ENCODE measurements at regions not wholly inside any gene's neighbourhood (a gene's known extent, or its start where the extent isn't known, plus 50 kb on each side); places are given as distances from the start of the nearest gene placed in this dataset.

- no peaks in the 10 kb centered on the region for H3K9me3 ChIP-seq (ENCODE audit: control insufficient read depth, insufficient read depth, low read length)
- H3K27ac ChIP-seq (ENCODE audit: low read depth, low read length), result no peak overlapping the region
- H3K4me1 ChIP-seq (ENCODE audit: control insufficient read depth, insufficient read depth, low read length), result peaks cover 10% of the 10 kb centered on the region
- H3K27me3 ChIP-seq (ENCODE audit: control insufficient read depth, insufficient read depth, low read length), result no peaks in the 10 kb centered on the region
- no peak overlapping the region for H3K4me3 ChIP-seq (ENCODE audit: low read depth, low read length)
- no peak overlapping the region for H3K9ac ChIP-seq (ENCODE audit: low read depth, low read length)
- H3K36me3 ChIP-seq (ENCODE audit: control insufficient read depth, insufficient read depth, low read length), result no peaks in the 10 kb centered on the region
Observed at GRCh38 chrX:16440446-16440845, 209.5 kb upstream of the S100G start.

DNA sequence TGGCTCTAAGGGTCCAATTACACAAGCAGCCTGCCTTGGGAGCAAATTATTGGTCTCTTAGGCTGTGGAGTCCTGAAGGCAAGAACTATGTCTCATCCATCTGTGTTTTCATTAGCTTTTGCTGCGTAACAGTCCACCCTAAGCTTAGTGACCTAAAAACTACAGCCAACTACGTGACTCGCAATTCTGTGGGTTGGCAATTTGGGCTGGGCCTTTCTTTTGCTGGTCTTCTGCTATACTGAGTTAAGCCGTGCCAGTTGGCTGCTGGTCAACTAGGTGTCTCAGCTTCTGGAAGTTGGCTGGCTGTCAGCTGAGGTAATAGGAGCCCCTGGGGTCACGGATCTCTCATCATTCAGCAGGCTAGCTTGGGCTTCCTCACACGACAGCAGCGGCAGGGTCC is 205.6 kb upstream of the S100G start:
- Histone ChIP-seq H3K9me3 (ENCODE audit: control insufficient read depth, insufficient read depth, low read length) (no peaks in the 10 kb centered on the region), H3K27me3 (ENCODE audit: control insufficient read depth, insufficient read depth, low read length) (no peaks in the 10 kb centered on the region), H3K36me3 (ENCODE audit: control insufficient read depth, insufficient read depth, low read length) (no peaks in the 10 kb centered on the region), H3K4me3 (ENCODE audit: low read depth, low read length) (no peak overlapping the region), H3K27ac (ENCODE audit: low read depth, low read length) (no peak overlapping the region), H3K9ac (ENCODE audit: low read depth, low read length) (no peak overlapping the region), H3K4me1 (ENCODE audit: control insufficient read depth, insufficient read depth, low read length) (peaks cover 22% of the 10 kb centered on the region)

GRCh38 chrX:16445166-16445752 is 204.7 kb upstream of the S100G start:
- Histone ChIP-seq H3K4me3 (ENCODE audit: low read depth, low read length) (no peak overlapping the region), H3K9me3 (ENCODE audit: control insufficient read depth, insufficient read depth, low read length) (no peaks in the 10 kb centered on the region), H3K4me1 (ENCODE audit: control insufficient read depth, insufficient read depth, low read length) (peaks cover 22% of the 10 kb centered on the region), H3K36me3 (ENCODE audit: control insufficient read depth, insufficient read depth, low read length) (no peaks in the 10 kb centered on the region), H3K9ac (ENCODE audit: low read depth, low read length) (no peak overlapping the region), H3K27me3 (ENCODE audit: control insufficient read depth, insufficient read depth, low read length) (no peaks in the 10 kb centered on the region), H3K27ac (ENCODE audit: low read depth, low read length) (peak overlapping the region; percentile 14)

DNA sequence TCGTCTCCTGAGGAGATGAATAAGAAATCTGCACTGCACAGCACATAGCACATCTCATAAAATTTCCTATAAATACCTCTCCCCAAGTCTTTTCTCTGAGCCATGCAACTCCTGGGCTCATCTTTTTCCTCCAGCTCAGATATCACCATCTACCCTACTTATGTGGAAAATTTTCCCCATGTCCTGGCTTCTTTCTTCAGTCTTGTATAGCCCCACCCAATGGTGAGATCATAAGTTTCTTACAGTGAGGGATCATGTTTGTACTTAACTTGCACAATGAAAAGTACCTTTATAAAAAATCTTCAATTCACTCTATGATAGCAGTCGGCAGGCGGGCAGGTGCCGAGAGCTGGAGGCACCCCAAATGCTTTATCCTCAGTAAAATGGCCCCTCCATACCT is 198.6 kb upstream of the S100G start:
- Histone ChIP-seq H3K27ac (ENCODE audit: low read depth, low read length) (no peak overlapping the region), H3K36me3 (ENCODE audit: control insufficient read depth, insufficient read depth, low read length) (no peaks in the 10 kb centered on the region), H3K4me1 (ENCODE audit: control insufficient read depth, insufficient read depth, low read length) (peaks cover 14% of the 10 kb centered on the region), H3K27me3 (ENCODE audit: control insufficient read depth, insufficient read depth, low read length) (no peaks in the 10 kb centered on the region), H3K9ac (ENCODE audit: low read depth, low read length) (no peak overlapping the region), H3K9me3 (ENCODE audit: control insufficient read depth, insufficient read depth, low read length) (no peaks in the 10 kb centered on the region), H3K4me3 (ENCODE audit: low read depth, low read length) (no peak overlapping the region)

- no peaks in the 10 kb centered on the region for H3K4me1 ChIP-seq (ENCODE audit: control insufficient read depth, insufficient read depth, low read length)
- no peaks in the 10 kb centered on the region for H3K27me3 ChIP-seq (ENCODE audit: control insufficient read depth, insufficient read depth, low read length)
- no peak overlapping the region for H3K27ac ChIP-seq (ENCODE audit: low read depth, low read length)
- H3K9ac ChIP-seq (ENCODE audit: low read depth, low read length), result no peak overlapping the region
- no peak overlapping the region for H3K4me3 ChIP-seq (ENCODE audit: low read depth, low read length)
- H3K36me3 ChIP-seq (ENCODE audit: control insufficient read depth, insufficient read depth, low read length), result no peaks in the 10 kb centered on the region
- no peaks in the 10 kb centered on the region for H3K9me3 ChIP-seq (ENCODE audit: control insufficient read depth, insufficient read depth, low read length)
Observed at GRCh38 chrX:16454926-16455325, 195.0 kb upstream of the S100G start.

DNA sequence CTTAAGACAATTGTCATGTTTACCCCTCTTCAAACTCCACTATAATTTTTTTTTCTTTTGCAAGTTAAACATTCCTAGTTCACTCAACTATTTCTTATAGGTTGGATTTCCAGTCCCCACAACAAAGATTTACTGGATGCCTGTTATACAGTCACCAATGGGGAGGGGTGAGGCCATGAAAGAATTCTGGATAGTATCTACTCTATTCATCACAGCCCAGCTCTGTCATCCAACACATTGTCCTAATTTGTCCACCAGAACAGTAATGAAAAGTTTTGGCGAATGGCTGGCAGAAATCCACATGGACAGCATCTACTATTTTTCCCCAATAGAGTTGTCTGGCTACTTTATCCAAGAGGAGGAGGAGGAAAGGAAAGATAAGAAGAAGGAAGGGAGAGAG is 192.7 kb upstream of the S100G start:
- no peak overlapping the region for H3K27ac ChIP-seq (ENCODE audit: low read depth, low read length)
- no peaks in the 10 kb centered on the region for H3K4me1 ChIP-seq (ENCODE audit: control insufficient read depth, insufficient read depth, low read length)
- no peaks in the 10 kb centered on the region for H3K9me3 ChIP-seq (ENCODE audit: control insufficient read depth, insufficient read depth, low read length)
- H3K36me3 ChIP-seq (ENCODE audit: control insufficient read depth, insufficient read depth, low read length), result no peaks in the 10 kb centered on the region
- no peak overlapping the region for H3K4me3 ChIP-seq (ENCODE audit: low read depth, low read length)
- H3K9ac ChIP-seq (ENCODE audit: low read depth, low read length), result no peak overlapping the region
- H3K27me3 ChIP-seq (ENCODE audit: control insufficient read depth, insufficient read depth, low read length), result no peaks in the 10 kb centered on the region

DNA sequence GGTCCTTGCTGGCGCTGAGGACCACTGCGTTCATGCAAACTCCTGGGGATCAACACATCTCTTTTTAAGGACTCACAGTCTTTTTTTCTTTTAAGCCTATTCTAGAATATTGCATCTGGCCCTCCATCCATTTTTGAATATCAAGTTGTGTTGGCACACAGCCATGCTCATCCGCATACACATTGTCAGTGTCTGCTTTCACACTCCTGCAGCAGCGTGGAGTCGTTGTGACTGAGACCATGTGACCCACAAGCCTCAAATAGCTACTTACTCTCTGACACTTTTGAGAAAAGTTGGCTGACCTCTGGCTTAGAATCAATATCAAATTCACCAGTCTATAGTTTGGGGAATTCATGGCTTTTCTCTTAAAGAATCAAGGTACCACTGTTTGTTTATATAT is 191.8 kb upstream of the S100G start:
- Histone ChIP-seq H3K27me3 (ENCODE audit: control insufficient read depth, insufficient read depth, low read length) (no peaks in the 10 kb centered on the region), H3K9me3 (ENCODE audit: control insufficient read depth, insufficient read depth, low read length) (no peaks in the 10 kb centered on the region), H3K4me3 (ENCODE audit: low read depth, low read length) (no peak overlapping the region), H3K36me3 (ENCODE audit: control insufficient read depth, insufficient read depth, low read length) (no peaks in the 10 kb centered on the region), H3K4me1 (ENCODE audit: control insufficient read depth, insufficient read depth, low read length) (no peaks in the 10 kb centered on the region), H3K27ac (ENCODE audit: low read depth, low read length) (no peak overlapping the region), H3K9ac (ENCODE audit: low read depth, low read length) (no peak overlapping the region)

DNA sequence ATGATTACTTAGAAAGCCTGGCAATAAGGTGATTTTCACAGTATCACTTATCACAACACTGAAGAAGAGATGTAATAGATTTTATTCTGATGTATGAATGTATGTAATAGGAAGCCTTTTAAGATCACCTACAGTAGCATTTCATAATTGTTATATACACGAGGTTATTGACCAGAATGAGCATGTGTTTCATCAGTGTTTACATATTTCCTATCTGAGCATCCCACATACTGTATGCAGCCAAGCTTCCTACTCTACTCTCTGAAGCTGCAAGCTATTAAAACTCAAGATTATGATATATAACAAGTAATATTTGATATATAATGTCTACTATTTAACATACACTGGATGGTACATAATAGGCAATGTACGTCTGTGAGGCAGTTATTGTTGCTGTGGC is 190.9 kb upstream of the S100G start:
- H3K4me1 ChIP-seq (ENCODE audit: control insufficient read depth, insufficient read depth, low read length), result peaks cover 7% of the 10 kb centered on the region
- H3K4me3 ChIP-seq (ENCODE audit: low read depth, low read length), result no peak overlapping the region
- no peaks in the 10 kb centered on the region for H3K27me3 ChIP-seq (ENCODE audit: control insufficient read depth, insufficient read depth, low read length)
- no peak overlapping the region for H3K9ac ChIP-seq (ENCODE audit: low read depth, low read length)
- H3K27ac ChIP-seq (ENCODE audit: low read depth, low read length), result no peak overlapping the region
- H3K9me3 ChIP-seq (ENCODE audit: control insufficient read depth, insufficient read depth, low read length), result no peaks in the 10 kb centered on the region
- no peaks in the 10 kb centered on the region for H3K36me3 ChIP-seq (ENCODE audit: control insufficient read depth, insufficient read depth, low read length)

- Histone ChIP-seq H3K36me3 (ENCODE audit: control insufficient read depth, insufficient read depth, low read length) (no peaks in the 10 kb centered on the region), H3K9ac (ENCODE audit: low read depth, low read length) (no peak overlapping the region), H3K4me3 (ENCODE audit: low read depth, low read length) (no peak overlapping the region), H3K9me3 (ENCODE audit: control insufficient read depth, insufficient read depth, low read length) (no peaks in the 10 kb centered on the region), H3K4me1 (ENCODE audit: control insufficient read depth, insufficient read depth, low read length) (peaks cover 22% of the 10 kb centered on the region), H3K27me3 (ENCODE audit: control insufficient read depth, insufficient read depth, low read length) (no peaks in the 10 kb centered on the region), H3K27ac (ENCODE audit: low read depth, low read length) (no peak overlapping the region)
Observed at GRCh38 chrX:16461968-16462367, 188.0 kb upstream of the S100G start.

DNA sequence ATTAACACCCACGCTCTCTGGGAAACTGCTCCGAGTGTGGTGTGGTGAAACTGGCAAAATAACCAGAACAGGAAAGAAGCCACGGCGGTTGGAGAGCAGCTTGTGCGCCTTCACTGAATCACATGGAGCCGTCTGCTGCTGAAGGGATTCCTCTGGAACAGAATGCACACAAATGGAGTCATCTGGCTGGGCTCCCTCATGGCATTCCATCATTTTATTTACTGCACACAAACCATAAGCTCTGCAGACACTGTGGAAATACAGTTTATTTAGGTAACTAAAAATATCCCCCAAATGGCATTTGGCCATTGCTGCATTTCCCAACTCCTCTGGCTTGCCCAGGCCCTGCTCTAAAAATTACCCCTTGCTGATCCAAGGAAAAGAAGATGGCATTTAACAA is 187.0 kb upstream of the S100G start:
- Histone ChIP-seq H3K4me1 (ENCODE audit: control insufficient read depth, insufficient read depth, low read length) (peaks cover 27% of the 10 kb centered on the region), H3K27me3 (ENCODE audit: control insufficient read depth, insufficient read depth, low read length) (no peaks in the 10 kb centered on the region), H3K27ac (ENCODE audit: low read depth, low read length) (no peak overlapping the region), H3K9ac (ENCODE audit: low read depth, low read length) (no peak overlapping the region; the same call in 1 of the 2 replicates), H3K4me3 (ENCODE audit: low read depth, low read length) (no peak overlapping the region), H3K9me3 (ENCODE audit: control insufficient read depth, insufficient read depth, low read length) (no peaks in the 10 kb centered on the region), H3K36me3 (ENCODE audit: control insufficient read depth, insufficient read depth, low read length) (no peaks in the 10 kb centered on the region)

DNA sequence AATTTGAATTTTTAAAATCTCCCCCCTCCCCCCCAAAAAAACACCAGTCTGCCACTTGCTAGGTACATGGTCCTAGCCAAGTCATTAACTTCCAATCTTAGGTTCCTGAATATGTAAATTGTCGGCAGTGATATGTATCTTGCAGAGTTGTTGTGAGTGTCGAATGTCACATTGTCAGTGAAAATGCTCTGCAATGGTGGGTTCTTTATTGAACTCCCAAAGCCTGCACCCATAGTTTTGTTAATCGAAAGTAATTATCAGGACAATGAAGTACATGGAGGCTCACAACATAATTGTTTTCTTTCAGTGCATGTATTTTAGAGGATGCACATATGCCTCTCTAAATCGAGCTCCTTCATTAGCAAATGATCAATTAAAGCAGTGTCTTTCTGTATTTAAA is 185.6 kb upstream of the S100G start:
- H3K27ac ChIP-seq (ENCODE audit: low read depth, low read length), result peak overlapping the region; percentile 76
- no peak overlapping the region for H3K9ac ChIP-seq (ENCODE audit: low read depth, low read length)
- peaks cover 27% of the 10 kb centered on the region for H3K4me1 ChIP-seq (ENCODE audit: control insufficient read depth, insufficient read depth, low read length)
- no peak overlapping the region for H3K4me3 ChIP-seq (ENCODE audit: low read depth, low read length)
- H3K9me3 ChIP-seq (ENCODE audit: control insufficient read depth, insufficient read depth, low read length), result no peaks in the 10 kb centered on the region
- no peaks in the 10 kb centered on the region for H3K27me3 ChIP-seq (ENCODE audit: control insufficient read depth, insufficient read depth, low read length)
- H3K36me3 ChIP-seq (ENCODE audit: control insufficient read depth, insufficient read depth, low read length), result no peaks in the 10 kb centered on the region
